DMS 273 treated with DMSO at 0.1 percent for 48 hours (cell line): ENCODE measurements at regions not wholly inside any gene's neighbourhood (a gene's known extent, or its start where the extent isn't known, plus 50 kb on each side); places are given as distances from the start of the nearest gene placed in this dataset.

Experiments used
- DNase-seq: peaks from one replicate; lab custom pipeline; 2025; lab: John Stamatoyannopoulos, UW

- no peak for DNase-seq
Observed at GRCh38 chr5:82699737-82700136, 377.5 kb downstream of the TMEM167A start.

GRCh38 chr5:82698026-82698425 lies 379.2 kb downstream of the TMEM167A start:
- no peak for DNase-seq

DNA sequence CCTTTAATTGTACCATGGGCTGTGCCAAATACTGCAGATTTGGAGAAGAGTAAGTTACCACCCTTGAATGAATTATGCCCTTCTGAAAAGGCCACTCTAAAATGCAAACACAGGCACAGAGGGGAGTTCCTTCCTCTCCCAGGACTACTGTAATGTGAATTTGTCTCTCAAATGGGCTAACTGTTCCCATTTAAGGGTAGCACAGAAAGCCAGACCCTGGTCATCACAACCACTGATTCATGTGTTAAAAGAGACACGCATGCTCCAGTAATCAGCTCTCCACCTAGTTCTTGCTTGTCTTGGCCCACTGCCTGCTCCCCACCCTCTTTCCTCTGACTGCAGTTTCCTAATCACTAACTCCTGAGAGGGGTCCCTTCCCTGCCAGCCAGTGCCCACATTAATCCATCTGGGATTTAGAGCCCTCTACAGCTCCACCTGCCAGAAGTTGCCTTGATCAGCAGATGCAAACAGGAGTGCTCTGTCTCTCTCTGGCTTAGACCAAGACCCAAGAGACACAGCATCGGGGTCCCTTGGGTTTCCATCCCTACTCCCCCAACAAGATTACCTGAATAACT lies 382.4 kb downstream of the TMEM167A start:
- DNase-seq: no peak

GRCh38 chr5:82692826-82693225 lies 384.4 kb downstream of the TMEM167A start:
- no peak for DNase-seq

DNA sequence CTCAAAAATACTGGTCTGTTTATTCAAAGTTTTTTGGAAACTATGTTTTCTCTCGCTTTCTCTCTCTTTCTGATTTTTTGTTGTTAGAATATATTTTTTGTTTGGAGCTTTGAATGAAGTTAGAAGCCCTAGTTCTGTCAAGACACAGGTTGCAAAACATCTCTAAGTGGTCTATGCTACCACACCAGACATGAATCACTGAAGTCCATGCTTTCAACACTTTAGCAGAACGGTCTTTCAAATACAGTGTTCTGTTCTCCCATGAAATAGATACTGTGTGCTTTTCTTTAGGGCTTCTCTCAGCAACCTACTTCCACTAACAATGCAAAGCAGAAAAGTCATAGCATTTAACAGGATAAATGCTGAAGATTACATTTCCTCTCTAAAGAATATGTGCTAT lies 392.5 kb downstream of the TMEM167A start:
- DNase-seq: no peak

DNA sequence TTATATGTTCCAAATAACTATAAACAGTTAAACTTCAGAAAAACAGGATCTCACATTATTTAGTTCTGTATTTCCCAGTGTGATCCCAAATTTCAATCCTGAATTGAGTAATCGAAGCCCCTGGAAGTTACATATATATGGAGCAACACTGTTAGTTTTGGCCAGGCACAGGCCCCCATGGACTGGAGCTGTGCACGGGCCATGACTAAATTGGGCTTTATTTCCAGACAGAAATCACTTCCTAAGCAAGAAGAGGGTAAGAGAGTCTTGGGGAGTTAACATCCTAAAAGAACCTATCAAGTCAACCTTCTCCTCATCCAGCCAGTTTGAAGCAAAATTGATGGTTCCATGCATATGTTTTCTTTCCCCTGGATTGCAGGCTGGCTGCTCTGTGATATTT lies 393.0 kb downstream of the TMEM167A start:
- DNase-seq: no peak

- no peak for DNase-seq
Observed at GRCh38 chr5:82679660-82680059, 397.5 kb downstream of the TMEM167A start.

- DNase-seq: no peak
Observed at GRCh38 chr5:82676661-82677060, 398.5 kb upstream of the RPS23 start.

- no peak for DNase-seq
Observed at GRCh38 chr5:82674671-82675070, 396.5 kb upstream of the RPS23 start.

DNA sequence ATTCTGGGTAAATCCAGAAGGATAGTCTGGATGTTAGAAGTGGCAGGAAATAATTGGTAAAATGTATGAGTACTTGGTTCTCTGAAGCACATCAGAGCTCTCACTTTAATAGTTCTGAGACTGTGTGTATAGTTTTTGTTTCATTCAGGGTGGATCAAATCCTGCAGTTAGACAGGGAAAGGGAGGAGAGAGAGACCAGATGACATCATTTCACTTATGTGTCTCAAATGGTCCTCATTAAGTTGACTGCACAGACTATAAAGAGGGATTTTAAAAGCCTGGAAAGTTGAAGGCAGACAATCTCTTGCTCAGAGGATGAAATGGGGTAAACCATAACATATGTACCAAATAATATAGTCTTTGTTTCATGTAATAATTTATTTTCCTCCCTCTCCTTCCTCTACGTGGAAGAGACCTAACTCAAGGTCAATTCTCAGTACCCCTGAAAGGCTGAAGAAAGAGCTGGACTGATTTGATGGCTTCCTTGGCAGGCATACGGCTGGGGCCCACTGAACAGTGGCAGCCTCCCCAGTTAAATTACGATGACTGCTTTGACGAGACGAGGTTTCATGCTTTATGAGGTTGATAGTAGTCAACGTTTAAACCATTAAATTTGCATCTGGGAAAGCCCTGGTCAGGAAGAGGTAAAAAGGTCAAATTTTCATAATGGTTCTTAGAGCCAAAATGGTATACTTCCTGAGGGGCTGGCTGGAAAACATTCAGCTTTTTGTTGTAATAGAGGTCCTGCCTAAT lies 395.1 kb upstream of the RPS23 start:
- DNase-seq: no peak

DNA sequence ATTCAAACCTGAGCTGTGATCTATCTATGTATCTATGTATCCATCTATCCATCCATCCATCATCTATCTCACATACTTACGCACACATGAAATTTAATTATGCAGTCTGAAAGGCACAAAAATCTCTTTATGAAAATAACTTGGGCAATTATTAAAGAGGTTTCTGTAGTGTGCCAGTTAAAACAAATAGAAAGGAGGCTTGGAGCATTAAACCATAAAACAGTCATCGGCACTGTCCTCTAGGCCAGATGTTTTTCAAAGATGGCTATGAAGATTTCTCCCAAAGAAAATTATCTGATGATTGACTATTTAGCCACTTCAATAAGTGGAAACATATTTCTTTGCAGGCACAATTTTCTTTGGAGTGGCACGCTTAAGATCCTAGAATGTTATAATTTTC lies 392.5 kb upstream of the RPS23 start:
- DNase-seq: no peak

GRCh38 chr5:82669720-82670119 lies 391.6 kb upstream of the RPS23 start:
- no peak for DNase-seq

DNA sequence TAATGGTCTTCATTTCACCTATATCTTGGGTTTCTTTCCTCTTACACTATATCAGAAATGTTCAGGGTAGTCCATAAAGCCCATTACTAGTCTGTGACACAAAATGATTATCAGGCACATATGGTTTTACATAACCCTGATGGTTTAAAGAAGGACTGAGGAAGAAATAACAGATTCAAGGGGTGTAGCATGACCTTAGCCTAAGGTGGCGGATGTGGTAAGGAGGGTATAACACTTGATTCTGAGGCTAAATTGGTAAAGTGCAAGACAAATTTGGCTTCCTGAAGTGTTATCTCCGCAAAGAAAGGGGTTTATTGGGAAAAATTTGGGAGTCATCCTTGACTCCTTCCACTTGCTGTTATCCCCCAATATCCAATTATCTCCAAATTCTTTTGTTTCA lies 388.2 kb upstream of the RPS23 start:
- DNase-seq: no peak

GRCh38 chr5:82664732-82665131 lies 386.6 kb upstream of the RPS23 start:
- no peak for DNase-seq

- no peak for DNase-seq
Observed at GRCh38 chr5:82663225-82663624, 385.1 kb upstream of the RPS23 start.

GRCh38 chr5:82662340-82662739 lies 384.2 kb upstream of the RPS23 start:
- DNase-seq: no peak

DNA sequence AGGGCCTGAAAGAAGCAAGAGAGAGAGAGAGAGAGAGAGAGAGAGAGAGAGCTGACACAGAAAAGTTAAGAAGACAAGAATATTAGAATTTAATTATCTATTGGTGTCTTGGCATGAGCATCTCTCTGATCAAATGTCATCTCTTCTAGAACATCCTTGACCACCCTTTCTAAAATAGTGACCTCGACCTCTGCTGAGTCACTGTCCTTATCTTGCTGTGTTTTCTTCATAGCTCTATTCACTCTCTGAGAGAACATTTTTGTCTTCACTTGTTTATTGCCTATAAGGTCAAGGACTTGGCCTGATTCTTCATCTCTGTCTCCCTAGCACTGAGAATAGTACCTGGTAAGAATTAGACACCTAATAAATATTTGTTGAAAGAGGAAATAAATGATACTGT lies 383.8 kb upstream of the RPS23 start:
- DNase-seq: no peak

GRCh38 chr5:82661462-82661861 lies 383.3 kb upstream of the RPS23 start:
- no peak for DNase-seq

DNA sequence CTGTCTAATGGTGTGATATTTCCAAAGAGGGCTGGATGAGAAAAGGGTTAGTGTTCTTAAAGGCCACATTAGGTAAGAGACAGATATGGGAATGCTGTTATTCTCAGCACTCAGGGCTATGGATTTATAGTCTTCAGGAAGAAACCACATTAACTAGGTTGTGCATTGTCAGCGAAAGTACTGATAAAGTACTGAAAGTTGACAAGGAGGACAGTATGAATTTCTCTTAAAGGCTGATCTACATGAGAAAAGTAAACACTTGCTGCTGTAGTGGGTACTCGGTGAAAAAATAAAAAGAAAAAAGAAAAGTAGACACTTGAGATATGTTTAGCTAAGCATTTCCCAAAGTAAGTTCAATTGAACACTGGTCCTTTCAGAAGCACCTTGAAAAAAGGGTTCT lies 381.0 kb upstream of the RPS23 start:
- no peak for DNase-seq

- DNase-seq: no peak
Observed at GRCh38 chr5:82657033-82657699, 379.0 kb upstream of the RPS23 start.

DNA sequence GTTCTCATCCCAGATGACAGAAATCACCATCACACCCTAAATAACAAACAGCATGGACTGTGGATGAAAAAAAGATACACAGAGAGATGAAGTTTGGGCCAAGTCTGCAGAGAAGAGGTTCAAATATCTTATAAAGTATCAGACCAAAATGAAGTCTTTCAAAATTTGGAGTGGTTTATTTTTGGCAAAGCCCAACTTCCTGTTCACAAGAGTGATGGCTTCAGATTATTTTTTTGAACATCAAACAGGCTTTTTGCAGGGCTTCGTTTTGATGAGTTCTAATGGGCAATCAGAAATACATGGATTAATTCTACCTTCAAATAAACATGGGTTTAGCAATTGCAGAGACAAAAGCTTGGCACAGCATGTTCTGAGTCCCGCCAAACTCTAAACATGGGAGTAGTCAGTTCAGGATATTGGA lies 378.2 kb upstream of the RPS23 start:
- DNase-seq: no peak

- DNase-seq: no peak
Observed at GRCh38 chr5:82655078-82655477, 376.9 kb upstream of the RPS23 start.

DNA sequence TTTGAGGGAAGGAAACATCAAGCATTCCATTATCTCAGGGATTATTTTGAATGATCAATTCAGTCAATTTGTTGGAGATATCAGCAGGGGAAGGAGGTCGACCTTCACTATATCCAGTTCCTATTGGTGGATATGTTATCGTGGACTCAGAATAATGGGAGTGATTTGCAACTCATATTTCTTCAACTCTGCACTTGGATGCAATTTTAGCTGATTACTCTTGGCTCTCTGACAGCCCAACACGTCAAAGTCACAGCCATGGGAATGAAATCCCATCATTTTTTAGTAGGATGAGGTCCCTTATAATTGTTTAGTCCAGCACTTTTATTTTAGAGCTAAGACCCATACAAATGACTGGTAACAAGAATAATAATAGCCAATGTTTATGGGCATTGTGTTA lies 371.8 kb upstream of the RPS23 start:
- DNase-seq: no peak

DNA sequence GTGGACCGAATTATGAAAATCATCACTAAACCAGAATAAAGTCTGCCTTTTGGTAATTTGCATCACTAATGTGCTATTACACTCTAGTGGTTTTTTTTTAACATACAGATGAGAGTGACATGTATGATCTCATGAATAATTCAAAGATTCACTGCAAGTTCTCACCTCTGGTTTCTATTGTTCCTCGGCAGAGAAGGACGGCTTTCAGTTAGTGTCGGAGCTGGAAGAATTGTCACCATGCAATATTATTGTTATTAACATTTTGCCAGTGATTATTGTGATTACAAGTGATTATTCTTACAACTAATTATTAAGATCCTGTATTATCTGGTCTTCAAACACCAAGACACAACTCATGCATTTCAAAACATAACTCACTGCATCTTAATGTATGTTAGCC lies 366.6 kb upstream of the RPS23 start:
- no peak for DNase-seq
